NT2/D1 (cell line): ENCODE measurements at regions not wholly inside any gene's neighbourhood (a gene's known extent, or its start where the extent isn't known, plus 50 kb on each side); places are given as distances from the start of the nearest gene placed in this dataset.

Experiments
- DNase-seq: peaks from one replicate; pipeline ENCODE4 v3.0.0-alpha.2; 2011; ENCODE audit warnings: low read depth, low spot score
- H3K27me3 ChIP-seq: 2 replicates; pipeline ENCODE4 v1.6.0; 2011; ENCODE audit warnings: mild to moderate bottlenecking; ENCODE audit not compliant: insufficient read length, insufficient read depth
- H3K36me3 ChIP-seq: 2 replicates; pipeline ENCODE4 v1.6.1; 2011; ENCODE audit warnings: mild to moderate bottlenecking, low read length, mixed read lengths; ENCODE audit not compliant: insufficient read depth, insufficient read length
- H3K4me1 ChIP-seq: 2 replicates; pipeline ENCODE4 v1.5.1; 2011; ENCODE audit not compliant: insufficient read depth, insufficient read length
- H3K4me3 ChIP-seq: 2 replicates; pipeline ENCODE4 v1.5.1; 2011; ENCODE audit warnings: low read depth; ENCODE audit not compliant: insufficient read length
- H3K9ac ChIP-seq: 2 replicates; pipeline ENCODE4 v1.6.0; 2011; ENCODE audit warnings: low read depth; ENCODE audit not compliant: insufficient read length
- H3K9me3 ChIP-seq: 2 replicates; pipeline ENCODE4 v1.5.1; 2011; ENCODE audit warnings: mild to moderate bottlenecking, low read length; ENCODE audit not compliant: insufficient read depth
- SUZ12 ChIP-seq: IDR thresholded peaks from 2 replicates; pipeline ENCODE4 v1.6.1; 2011; ENCODE audit not compliant: insufficient read length, insufficient read depth; ENCODE audit errors: extremely low read depth
- YY1 ChIP-seq: IDR thresholded peaks from 2 replicates; pipeline ENCODE4 v1.6.1; 2011; ENCODE audit not compliant: insufficient read length, insufficient read depth
- ZNF274 ChIP-seq: IDR thresholded peaks from 2 replicates; pipeline ENCODE4 v1.6.1; 2011; ENCODE audit warnings: mild to moderate bottlenecking, low read depth, low read length

GRCh38 chr20:10754824-10755223, 81.0 kb upstream of the JAG1 start:
- no peak for DNase-seq
- Histone ChIP-seq H3K9me3 (no peaks in the 10 kb centered on the region), H3K4me3 (no peak overlapping the region), H3K27me3 (no peaks in the 10 kb centered on the region), H3K4me1 (no peaks in the 10 kb centered on the region), H3K36me3 (no peaks in the 10 kb centered on the region), H3K9ac (no peak overlapping the region)
- TF ChIP-seq SUZ12 (no peak), YY1 (no peak), ZNF274 (no peak)

GRCh38 chr20:10758446-10758845, 84.6 kb upstream of the JAG1 start:
- H3K36me3 ChIP-seq, result no peaks in the 10 kb centered on the region
- no peak overlapping the region for H3K9ac ChIP-seq
- no peaks in the 10 kb centered on the region for H3K9me3 ChIP-seq
- H3K27me3 ChIP-seq, result no peaks in the 10 kb centered on the region
- no peaks in the 10 kb centered on the region for H3K4me1 ChIP-seq
- H3K4me3 ChIP-seq, result no peak overlapping the region
- TF ChIP-seq SUZ12, result no peak
- no peak for TF ChIP-seq ZNF274
- TF ChIP-seq YY1, result no peak
- DNase-seq, result no peak

- Histone ChIP-seq H3K4me3 (no peak overlapping the region), H3K9ac (no peak overlapping the region), H3K36me3 (no peaks in the 10 kb centered on the region), H3K9me3 (no peaks in the 10 kb centered on the region), H3K27me3 (no peaks in the 10 kb centered on the region), H3K4me1 (no peaks in the 10 kb centered on the region)
- no peak for TF ChIP-seq YY1
- TF ChIP-seq SUZ12, result no peak
- TF ChIP-seq ZNF274, result no peak
- no peak for DNase-seq
Observed at GRCh38 chr20:10761232-10761631, 87.4 kb upstream of the JAG1 start.

- Histone ChIP-seq H3K9me3 (no peaks in the 10 kb centered on the region), H3K4me3 (no peak overlapping the region), H3K9ac (no peak overlapping the region), H3K27me3 (no peaks in the 10 kb centered on the region), H3K36me3 (no peaks in the 10 kb centered on the region), H3K4me1 (no peaks in the 10 kb centered on the region)
- no peak for DNase-seq
- TF ChIP-seq ZNF274 (no peak), YY1 (no peak), SUZ12 (no peak)
Observed at GRCh38 chr20:10761786-10762185, 88.0 kb upstream of the JAG1 start.

GRCh38 chr20:10762216-10762615, 88.4 kb upstream of the JAG1 start:
- no peak overlapping the region for H3K9ac ChIP-seq
- H3K36me3 ChIP-seq, result no peaks in the 10 kb centered on the region
- no peak for DNase-seq
- no peaks in the 10 kb centered on the region for H3K27me3 ChIP-seq
- TF ChIP-seq ZNF274 (no peak), YY1 (no peak), SUZ12 (no peak)
- no peak overlapping the region for H3K4me3 ChIP-seq
- H3K4me1 ChIP-seq, result no peaks in the 10 kb centered on the region
- no peaks in the 10 kb centered on the region for H3K9me3 ChIP-seq

- TF ChIP-seq SUZ12 (no peak), ZNF274 (no peak), YY1 (no peak)
- H3K4me3 ChIP-seq, result no peak overlapping the region
Observed at GRCh38 chr20:10763112-10763511, 89.3 kb upstream of the JAG1 start.

GRCh38 chr20:10769700-10770099, 95.9 kb upstream of the JAG1 start:
- no peak overlapping the region for H3K9ac ChIP-seq
- H3K4me1 ChIP-seq, result no peaks in the 10 kb centered on the region
- H3K9me3 ChIP-seq, result no peaks in the 10 kb centered on the region
- H3K4me3 ChIP-seq, result no peak overlapping the region
- H3K27me3 ChIP-seq, result no peaks in the 10 kb centered on the region
- no peaks in the 10 kb centered on the region for H3K36me3 ChIP-seq
- TF ChIP-seq ZNF274, result no peak
- no peak for TF ChIP-seq YY1
- no peak for TF ChIP-seq SUZ12
- DNase-seq, result no peak

More at GRCh38 chr20:10763112-10763511, 89.3 kb upstream of the JAG1 start:
- Histone ChIP-seq H3K9ac (no peak overlapping the region), H3K4me1 (no peaks in the 10 kb centered on the region), H3K27me3 (no peaks in the 10 kb centered on the region), H3K9me3 (no peaks in the 10 kb centered on the region), H3K36me3 (no peaks in the 10 kb centered on the region)
- DNase-seq, result no peak
